Ovary (tissue), 7 donors: ENCODE measurements at regions not wholly inside any gene's neighbourhood (a gene's known extent, or its start where the extent isn't known, plus 50 kb on each side); places are given as distances from the start of the nearest gene placed in this dataset.

Experiments used
- DNase-seq, 5 donors: peaks; one replicate each; pipeline ENCODE4 v3.0.0-alpha.2; 2019 to 2020
- H3K27ac ChIP-seq, 2 donors: fragments of 200-600 bp; one replicate each; pipeline versions ENCODE4 v1.5.1 to v1.8.0; 2019 to 2022
- H3K27me3 ChIP-seq: fragments of 200-600 bp; one replicate; pipeline ENCODE4 v1.8.0; 2022
- H3K36me3 ChIP-seq: fragments of 200-600 bp; sonication (generic); one replicate; pipeline ENCODE4 v1.5.1; 2019
- H3K4me1 ChIP-seq: one replicate; pipeline ENCODE4 v1.8.1; 2013; ENCODE audit warnings: mild to moderate bottlenecking, moderate library complexity; ENCODE audit not compliant: insufficient read depth
- H3K4me3 ChIP-seq: fragments of 200-600 bp; sonication (generic); one replicate; pipeline ENCODE4 v1.5.1; 2017
- H3K9me3 ChIP-seq, 2 donors: fragments of 200-600 bp in 1 of 2; sonication (generic) in 1 of 2; one replicate each; pipeline versions ENCODE4 v1.5.1 to v1.8.1; 2013 to 2019; ENCODE audit warnings: mild to moderate bottlenecking in 1 of 2, moderate library complexity in 1 of 2
- CTCF ChIP-seq, 3 donors: fragments of 450-650 bp in 2 of 3; fragments of 200-600 bp in 1 of 3; IDR thresholded peaks; one replicate each; pipeline versions ENCODE4 v1.5.1 to v1.8.0; 2016 to 2022; ENCODE audit warnings: antibody characterized with exemption in 3 of 3, mild to moderate bottlenecking in 1 of 3
- EP300 ChIP-seq: sonication (generic); formaldehyde crosslinking; IDR thresholded peaks from one replicate; pipeline ENCODE4 v1.6.1; 2017; ENCODE audit warnings: antibody characterized with exemption
- POLR2A ChIP-seq: fragments of 450-650 bp; IDR thresholded peaks from one replicate; pipeline ENCODE4 v1.6.1; 2017; ENCODE audit warnings: antibody characterized with exemption, mild to moderate bottlenecking, moderate library complexity
- WGBS, 3 donors: extraction: QIAGEN DNeasy Blood & Tissue Kit in 1 of 3; methylation state at CpG; one replicate each; pipeline versions ENCODE4 v1.1.5 to v1.1.7; 2013 to 2017; 5-methylcytosine and 5-hydroxymethylcytosine counted together
- intact Hi-C, 4 donors: fragments of 100-400 bp; cut with DNase I; formaldehyde crosslinking; loops; one replicate each; pipeline versions ENCODE4 v1.11.0 to v1.15.1; 2022 to 2023
- donor health status: DM: no; HTN: no; CAD: no; lungs with moderate emphysema.
- donor health status: DM: no; HTN: no; CAD: no.
- donor health status: Bipolar disorder and iron deficiency.
- donor health status: DM: no; HTN: no; CAD: no.
- donor health status: DM: yes; HTN: yes; CAD: no.

- no peaks in the 10 kb centered on the region for H3K9me3 ChIP-seq
- H3K27me3 ChIP-seq: no peaks in the 10 kb centered on the region
- TF ChIP-seq CTCF (IDR thresholded peaks at IDR 0.05) (no peak), EP300 (no peak), POLR2A (no peak)
- H3K4me3 ChIP-seq: no peak overlapping the region
- intact Hi-C loops: no loop called here
- 78 to 85% (median 80%) methylated on average over 21 of the region's 21 CpGs for WGBS, 3 donors
- no peak for DNase-seq
- H3K4me1 ChIP-seq: no peaks in the 10 kb centered on the region
- H3K36me3 ChIP-seq: no peaks in the 10 kb centered on the region
- no peak overlapping the region for H3K27ac ChIP-seq
Measured at GRCh38 chr4:166274136-166274761, 401.2 kb downstream of the TLL1 start.

- Histone ChIP-seq H3K36me3 (no peaks in the 10 kb centered on the region), H3K27ac (no peak overlapping the region), H3K27me3 (no peaks in the 10 kb centered on the region), H3K4me3 (no peak overlapping the region), H3K4me1 (no peaks in the 10 kb centered on the region), H3K9me3 (no peaks in the 10 kb centered on the region)
- no peak for DNase-seq
- TF ChIP-seq EP300: no peak
- TF ChIP-seq CTCF (IDR thresholded peaks at IDR 0.05): no peak
- no peak for TF ChIP-seq POLR2A
- WGBS, 3 donors: 75 to 88% (median 76%) methylated on average over 1 of the region's 1 CpG
- intact Hi-C loops: no loop called here
Measured at GRCh38 chr4:166274775-166275174, 401.7 kb downstream of the TLL1 start.

- H3K27me3 ChIP-seq: no peaks in the 10 kb centered on the region
- H3K4me1 ChIP-seq: no peaks in the 10 kb centered on the region
- WGBS, 3 donors: 33 to 43% (median 35%) methylated on average over 1 of the region's 1 CpG
- H3K27ac ChIP-seq: no peak overlapping the region
- TF ChIP-seq CTCF (IDR thresholded peaks at IDR 0.05) (no peak), POLR2A (no peak), EP300 (no peak)
- no peak overlapping the region for H3K4me3 ChIP-seq
- H3K9me3 ChIP-seq: no peaks in the 10 kb centered on the region
- no peaks in the 10 kb centered on the region for H3K36me3 ChIP-seq
- intact Hi-C loops: no loop called here
- no peak for DNase-seq
Measured at GRCh38 chr4:166277401-166277800, 404.4 kb downstream of the TLL1 start.

- Histone ChIP-seq H3K27me3 (no peaks in the 10 kb centered on the region), H3K27ac (no peak overlapping the region), H3K4me3 (no peak overlapping the region), H3K36me3 (no peaks in the 10 kb centered on the region), H3K9me3 (no peaks in the 10 kb centered on the region), H3K4me1 (no peaks in the 10 kb centered on the region)
- no peak for DNase-seq
- TF ChIP-seq EP300 (no peak), POLR2A (no peak), CTCF (IDR thresholded peaks at IDR 0.05) (no peak)
- WGBS, 3 donors: 72 to 80% (median 73%) methylated on average over 1 of the region's 1 CpG
- intact Hi-C loops: no loop called here
Measured at GRCh38 chr4:166277853-166278252, 404.8 kb downstream of the TLL1 start.
